NT2/D1 (cell line): ENCODE measurements at regions not wholly inside any gene's neighbourhood (a gene's known extent, or its start where the extent isn't known, plus 50 kb on each side); places are given as distances from the start of the nearest gene placed in this dataset.
"Not testable (repeated sequence)": the region's sequence is repeated elsewhere in the genome, so short reads cannot be mapped to it uniquely, and the experiment has no call there.

Experiments used
- SUZ12 ChIP-seq: IDR thresholded peaks from 2 replicates; pipeline ENCODE4 v1.6.1; 2011; ENCODE audit not compliant: insufficient read length, insufficient read depth; ENCODE audit errors: extremely low read depth
- YY1 ChIP-seq: IDR thresholded peaks from 2 replicates; pipeline ENCODE4 v1.6.1; 2011; ENCODE audit not compliant: insufficient read length, insufficient read depth
- ZNF274 ChIP-seq: IDR thresholded peaks from 2 replicates; pipeline ENCODE4 v1.6.1; 2011; ENCODE audit warnings: mild to moderate bottlenecking, low read depth, low read length

DNA sequence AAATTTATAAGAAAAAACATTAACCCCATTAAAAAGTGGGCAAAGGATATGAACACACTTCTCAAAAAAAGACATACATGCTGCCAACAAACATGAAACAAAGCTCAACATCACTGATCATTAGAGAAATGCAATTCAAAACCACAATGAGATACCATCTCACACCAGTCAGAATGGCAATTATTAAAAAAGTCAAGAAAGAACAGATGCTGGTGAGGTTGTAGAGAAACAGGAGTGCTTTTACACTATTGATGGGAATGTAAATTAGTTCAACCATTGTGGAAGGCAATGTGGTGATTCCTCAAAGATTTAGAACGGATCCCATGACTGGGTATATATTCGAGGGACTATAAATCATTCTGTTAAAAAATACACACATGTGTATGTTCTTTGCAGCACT, 1665.5 kb downstream of the BRINP3 start:
- TF ChIP-seq ZNF274, YY1, SUZ12: not testable (repeated sequence)
